KMS-11 (cell line): ENCODE measurements at regions not wholly inside any gene's neighbourhood (a gene's known extent, or its start where the extent isn't known, plus 50 kb on each side); places are given as distances from the start of the nearest gene placed in this dataset.

Experiments used
- H2AFZ ChIP-seq: fragments of 200-600 bp; sonication (generic); 2 replicates; pipeline ENCODE4 v1.6.1; 2016; ENCODE audit warnings: antibody characterized with exemption, mixed run types, low read depth
- H3K27ac ChIP-seq: fragments of 200-600 bp; sonication (generic); 2 replicates; pipeline ENCODE4 v1.6.1; 2016; ENCODE audit warnings: mild to moderate bottlenecking, mixed run types
- H3K27me3 ChIP-seq: fragments of 200-600 bp; sonication (generic); 2 replicates; pipeline ENCODE4 v1.6.1; 2017; ENCODE audit warnings: mild to moderate bottlenecking, low read depth, mixed run types, moderate library complexity; ENCODE audit not compliant: insufficient read depth
- H3K36me3 ChIP-seq: fragments of 200-600 bp; sonication (generic); 2 replicates; pipeline ENCODE4 v1.6.1; 2017; ENCODE audit warnings: mild to moderate bottlenecking, mixed run types; ENCODE audit not compliant: insufficient read depth
- H3K4me1 ChIP-seq: fragments of 200-600 bp; sonication (generic); 2 replicates; pipeline ENCODE4 v1.6.1; 2016; ENCODE audit warnings: mild to moderate bottlenecking, low read depth, mixed run types; ENCODE audit not compliant: poor library complexity, severe bottlenecking
- H3K4me2 ChIP-seq: fragments of 200-600 bp; sonication (generic); 2 replicates; pipeline ENCODE4 v1.7.0; 2016; ENCODE audit warnings: mild to moderate bottlenecking, mixed run types
- H3K4me3 ChIP-seq: fragments of 200-600 bp; sonication (generic); IDR thresholded peaks from 2 replicates; pipeline ENCODE4 v1.6.1; 2017; ENCODE audit warnings: low read depth, low read length, mixed read lengths; ENCODE audit not compliant: insufficient read depth
- H3K79me2 ChIP-seq: fragments of 200-600 bp; sonication (generic); 2 replicates; pipeline ENCODE4 v1.6.1; 2016; ENCODE audit warnings: low read depth, mixed run types; ENCODE audit not compliant: insufficient read depth
- H3K9ac ChIP-seq: fragments of 200-600 bp; sonication (generic); 2 replicates; pipeline ENCODE4 v1.6.1; 2016; ENCODE audit warnings: mild to moderate bottlenecking, mixed run types
- H4K20me1 ChIP-seq: fragments of 200-600 bp; sonication (generic); 2 replicates; pipeline ENCODE4 v1.6.1; 2016; ENCODE audit warnings: mild to moderate bottlenecking, mixed run types; ENCODE audit not compliant: insufficient read depth
- CTCF ChIP-seq: fragments of 200-600 bp; sonication (generic); conservative IDR thresholded peaks from 2 replicates; pipeline ENCODE4 v1.6.1; 2017; ENCODE audit warnings: low read depth, mild to moderate bottlenecking, antibody characterized with exemption, low read length, moderate library complexity, mixed read lengths

GRCh38 chr2:147739508-147739907 is 105.3 kb upstream of the ACVR2A start:
- Histone ChIP-seq H3K36me3 (no peaks in the 10 kb centered on the region), H3K27ac (no peak overlapping the region), H2AFZ (no peak overlapping the region), H3K27me3 (no peaks in the 10 kb centered on the region), H3K4me3 (no peak overlapping the region), H3K4me1 (no peaks in the 10 kb centered on the region), H4K20me1 (no peaks in the 10 kb centered on the region), H3K4me2 (no peak overlapping the region), H3K79me2 (no peaks in the 10 kb centered on the region), H3K9ac (no peak overlapping the region)
- no peak for TF ChIP-seq CTCF

GRCh38 chr2:147718831-147719230 is 126.0 kb upstream of the ACVR2A start:
- Histone ChIP-seq H3K27me3 (no peaks in the 10 kb centered on the region), H3K27ac (no peak overlapping the region), H3K4me3 (no peak overlapping the region), H4K20me1 (no peaks in the 10 kb centered on the region), H3K9ac (no peak overlapping the region), H3K4me2 (no peak overlapping the region), H3K4me1 (no peaks in the 10 kb centered on the region), H2AFZ (no peak overlapping the region), H3K79me2 (no peaks in the 10 kb centered on the region), H3K36me3 (no peaks in the 10 kb centered on the region)
- no peak for TF ChIP-seq CTCF

GRCh38 chr2:147716906-147717305 is 127.9 kb upstream of the ACVR2A start:
- Histone ChIP-seq H3K9ac (no peak overlapping the region), H3K27ac (no peak overlapping the region), H2AFZ (no peak overlapping the region), H4K20me1 (no peaks in the 10 kb centered on the region), H3K4me3 (no peak overlapping the region), H3K79me2 (no peaks in the 10 kb centered on the region), H3K4me2 (no peak overlapping the region), H3K27me3 (no peaks in the 10 kb centered on the region), H3K36me3 (no peaks in the 10 kb centered on the region), H3K4me1 (no peaks in the 10 kb centered on the region)
- no peak for TF ChIP-seq CTCF

GRCh38 chr2:147715807-147716206 is 129.0 kb upstream of the ACVR2A start:
- Histone ChIP-seq H3K36me3 (no peaks in the 10 kb centered on the region), H3K79me2 (no peaks in the 10 kb centered on the region), H2AFZ (no peak overlapping the region), H3K27ac (no peak overlapping the region), H3K27me3 (no peaks in the 10 kb centered on the region), H4K20me1 (no peaks in the 10 kb centered on the region), H3K4me2 (no peak overlapping the region), H3K4me3 (no peak overlapping the region), H3K9ac (no peak overlapping the region), H3K4me1 (no peaks in the 10 kb centered on the region)
- TF ChIP-seq CTCF, result no peak

- Histone ChIP-seq H4K20me1 (no peaks in the 10 kb centered on the region), H3K4me1 (no peaks in the 10 kb centered on the region), H3K79me2 (no peaks in the 10 kb centered on the region), H3K9ac (no peak overlapping the region), H3K4me3 (no peak overlapping the region), H2AFZ (no peak overlapping the region), H3K27ac (no peak overlapping the region), H3K4me2 (no peak overlapping the region), H3K27me3 (no peaks in the 10 kb centered on the region), H3K36me3 (no peaks in the 10 kb centered on the region)
- TF ChIP-seq CTCF, result no peak
These were observed 130.2 kb upstream of the ACVR2A start for GRCh38 chr2:147714582-147714981.
